Mucosa of descending colon (tissue), 3 donors: ENCODE measurements at regions not wholly inside any gene's neighbourhood (a gene's known extent, or its start where the extent isn't known, plus 50 kb on each side); places are given as distances from the start of the nearest gene placed in this dataset.

ENCODE experiments used
- ATAC-seq: fragments of 200-7000 bp; cut with Tn5 transposase; one replicate; pipeline ENCODE4 v1.9.1; 2020; ENCODE audit warnings: mild to moderate bottlenecking, moderate library complexity
- DNase-seq, 3 donors: peaks; one replicate each; pipeline ENCODE4 v3.0.0-alpha.2; 2020
- H3K36me3 ChIP-seq: fragments of 200-600 bp; one replicate; pipeline ENCODE4 v1.8.0; 2021; ENCODE audit warnings: low read depth, mild to moderate bottlenecking
- H3K4me1 ChIP-seq: fragments of 200-600 bp; one replicate; pipeline ENCODE4 v1.8.0; 2021; ENCODE audit warnings: low read depth, mild to moderate bottlenecking
- H3K4me3 ChIP-seq: fragments of 200-600 bp; one replicate; pipeline ENCODE4 v1.8.0; 2021; ENCODE audit warnings: mild to moderate bottlenecking
- H3K9me3 ChIP-seq: fragments of 200-600 bp; one replicate; pipeline ENCODE4 v1.8.0; 2021; ENCODE audit warnings: mild to moderate bottlenecking
- CTCF ChIP-seq: fragments of 200-600 bp; IDR thresholded peaks from one replicate; pipeline ENCODE4 v1.8.0; 2022; ENCODE audit warnings: antibody characterized with exemption, mild to moderate bottlenecking
- intact Hi-C, 2 donors: fragments of 100-400 bp; cut with DNase I in 1 of 2; cut with micrococcal nuclease in 1 of 2; formaldehyde crosslinking; loops; one replicate each; pipeline versions ENCODE4 v1.11.0 to v1.11.1; 2022; cut with DNase I, micrococcal nuclease
- donor health status: DM: no; HTN: no; CAD: no; lungs with moderate emphysema.
- donor health status: DM: no; HTN: no; CAD: no.
- donor health status: DM: no; HTN: yes; CAD: no.

GRCh38 chr9:115989831-115990230 lies 163.8 kb upstream of the PAPPA start:
- ATAC-seq = no peak

GRCh38 chr9:115992834-115993233 lies 160.8 kb upstream of the PAPPA start:
- no peaks in the 10 kb centered on the region for H3K4me1 ChIP-seq
- ATAC-seq = no peak
- TF ChIP-seq CTCF = no peak
- no peaks in the 10 kb centered on the region for H3K36me3 ChIP-seq
- intact Hi-C loops = no loop called here
- DNase-seq = no peak
- no peaks in the 10 kb centered on the region for H3K9me3 ChIP-seq
- H3K4me3 ChIP-seq = no peak overlapping the region

More at GRCh38 chr9:115989831-115990230, 163.8 kb upstream of the PAPPA start:
- DNase-seq = no peak
- Histone ChIP-seq H3K9me3 (no peaks in the 10 kb centered on the region), H3K4me1 (no peaks in the 10 kb centered on the region), H3K4me3 (no peak overlapping the region), H3K36me3 (no peaks in the 10 kb centered on the region)
- intact Hi-C loops = no loop called here
- TF ChIP-seq CTCF = no peak

GRCh38 chr9:115997923-115998322 lies 155.7 kb upstream of the PAPPA start:
- H3K9me3 ChIP-seq = no peaks in the 10 kb centered on the region
- intact Hi-C loops = no loop called here
- no peaks in the 10 kb centered on the region for H3K36me3 ChIP-seq
- DNase-seq = no peak
- H3K4me3 ChIP-seq = no peak overlapping the region
- no peak for TF ChIP-seq CTCF
- no peaks in the 10 kb centered on the region for H3K4me1 ChIP-seq
- ATAC-seq = no peak

- DNase-seq (no peak), ATAC-seq (no peak)
- no peak for TF ChIP-seq CTCF
- intact Hi-C loops = no loop called here
- Histone ChIP-seq H3K36me3 (no peaks in the 10 kb centered on the region), H3K9me3 (no peaks in the 10 kb centered on the region), H3K4me1 (no peaks in the 10 kb centered on the region), H3K4me3 (no peak overlapping the region)
These were observed 154.9 kb upstream of the PAPPA start for GRCh38 chr9:115998666-115999065.

GRCh38 chr9:115999498-115999897 lies 154.1 kb upstream of the PAPPA start:
- no peak overlapping the region for H3K4me3 ChIP-seq
- ATAC-seq (no peak), DNase-seq (no peak)
- H3K36me3 ChIP-seq = no peaks in the 10 kb centered on the region
- no peak for TF ChIP-seq CTCF
- no peaks in the 10 kb centered on the region for H3K4me1 ChIP-seq
- intact Hi-C loops = no loop called here
- no peaks in the 10 kb centered on the region for H3K9me3 ChIP-seq

- TF ChIP-seq CTCF = peak; percentile 15
- peak; percentile 61 for ATAC-seq
These were observed 152.8 kb upstream of the PAPPA start for GRCh38 chr9:116000748-116001329.

More at GRCh38 chr9:116000748-116001329, 152.8 kb upstream of the PAPPA start:
- intact Hi-C loops = no loop called here
- Histone ChIP-seq H3K9me3 (no peaks in the 10 kb centered on the region), H3K4me3 (no peak overlapping the region), H3K36me3 (no peaks in the 10 kb centered on the region), H3K4me1 (no peaks in the 10 kb centered on the region)
- peak in 1 of 3 donors; percentile 7 for DNase-seq
